Activated naive CD8-positive, alpha-beta T cell treated with anti-CD3 and anti-CD28 coated beads, Interleukin-2, amount 10 ng/mL, durations not matched to agents 7 days and 5 days (primary cell): ENCODE measurements at regions not wholly inside any gene's neighbourhood (a gene's known extent, or its start where the extent isn't known, plus 50 kb on each side); places are given as distances from the start of the nearest gene placed in this dataset.
"Not testable (repeated sequence)": the region's sequence is repeated elsewhere in the genome, so short reads cannot be mapped to it uniquely, and the experiment has no call there.

ENCODE experiments used
- ATAC-seq: fragments of 150-1000 bp; cut with Tn5 transposase; one replicate; pipeline ENCODE4 v1.10.0; 2021; ENCODE audit warnings: low read depth, moderate library complexity
- POLR2A ChIA-PET: fragments of 350-600 bp; sonication (Branson Sonifier 250); formaldehyde crosslinking; loops from one replicate; lab custom pipeline; 2021; ENCODE audit warnings: antibody characterized with exemption; lab: Charles Lee
- DNase-seq: peaks from one replicate; pipeline ENCODE4 v3.0.0; 2021
- H3K27ac Mint-ChIP-seq: one replicate; pipeline ENCODE4 v1.8.0; 2022; ENCODE audit warnings: mild to moderate bottlenecking, mixed read lengths
- H3K27me3 Mint-ChIP-seq: one replicate; pipeline ENCODE4 v1.8.0; 2022; ENCODE audit warnings: mild to moderate bottlenecking, moderate library complexity, mixed read lengths
- H3K36me3 Mint-ChIP-seq: one replicate; pipeline ENCODE4 v1.8.0; 2021; ENCODE audit warnings: mild to moderate bottlenecking, mixed read lengths
- H3K4me1 Mint-ChIP-seq: one replicate; pipeline ENCODE4 v1.8.0; 2021; ENCODE audit warnings: mixed read lengths
- H3K4me3 Mint-ChIP-seq: one replicate; pipeline ENCODE4 v1.8.0; 2022; ENCODE audit warnings: mild to moderate bottlenecking, moderate library complexity, mixed read lengths
- H3K9me3 Mint-ChIP-seq: one replicate; pipeline ENCODE4 v1.8.0; 2021; ENCODE audit warnings: mixed read lengths

DNA sequence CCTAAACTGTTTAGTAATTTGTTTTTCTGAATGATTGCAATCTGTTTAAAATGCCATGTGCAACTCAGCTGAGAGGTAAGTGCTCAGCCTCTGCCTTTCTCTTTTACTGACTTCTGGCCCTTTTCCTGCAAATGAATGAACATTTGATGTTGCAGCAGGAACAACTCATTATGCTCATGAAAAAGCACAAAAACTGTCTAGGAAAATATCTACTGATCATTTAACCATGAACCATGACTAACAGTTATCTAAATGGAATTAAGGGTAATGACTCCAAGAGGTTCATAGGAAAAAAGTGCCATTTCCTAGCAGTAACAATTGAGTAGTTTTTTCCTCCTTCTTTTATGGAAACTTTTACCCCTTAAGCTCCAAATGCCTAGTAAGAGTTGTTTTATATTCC lies 70.6 kb upstream of the ANKH start:
- POLR2A ChIA-PET, result no interaction called here
- peaks cover 1% of the 10 kb centered on the region for H3K36me3 Mint-ChIP-seq
- no peak overlapping the region for H3K27ac Mint-ChIP-seq

DNA sequence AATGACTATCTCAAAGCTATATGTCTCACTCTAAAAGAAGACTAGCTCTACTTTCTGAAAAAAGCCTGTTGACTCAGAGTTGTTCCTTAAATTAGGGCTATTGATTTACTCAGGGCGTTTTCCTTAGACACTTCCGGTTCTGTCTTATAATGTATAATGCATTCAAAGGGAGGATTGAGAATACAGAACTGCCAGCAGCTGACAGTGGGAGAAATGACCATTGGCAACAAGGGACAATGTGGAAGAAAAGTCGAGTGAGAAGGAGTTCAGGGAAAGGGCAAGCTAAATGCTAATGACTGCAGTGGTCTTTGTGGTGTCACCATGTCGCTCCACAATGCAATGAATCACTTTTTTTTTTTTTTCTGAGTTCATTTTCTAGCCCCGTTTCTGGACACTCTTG lies 65.7 kb upstream of the ANKH start:
- ATAC-seq, result no peak
- no peak for DNase-seq
- Mint-ChIP-seq H3K4me3 (no peak overlapping the region), H3K27ac (no peak overlapping the region), H3K4me1 (peaks cover 1% of the 10 kb centered on the region), H3K27me3 (peaks cover 16% of the 10 kb centered on the region), H3K9me3 (peaks cover 2% of the 10 kb centered on the region), H3K36me3 (peaks cover 1% of the 10 kb centered on the region)
- POLR2A ChIA-PET, result no interaction called here

More for the DNA sequence above, 70.6 kb upstream of the ANKH start:
- Mint-ChIP-seq H3K27me3 (peaks cover 13% of the 10 kb centered on the region), H3K9me3 (peaks cover 2% of the 10 kb centered on the region), H3K4me3 (no peak overlapping the region), H3K4me1 (peaks cover 6% of the 10 kb centered on the region)
- DNase-seq (no peak), ATAC-seq (no peak)

DNA sequence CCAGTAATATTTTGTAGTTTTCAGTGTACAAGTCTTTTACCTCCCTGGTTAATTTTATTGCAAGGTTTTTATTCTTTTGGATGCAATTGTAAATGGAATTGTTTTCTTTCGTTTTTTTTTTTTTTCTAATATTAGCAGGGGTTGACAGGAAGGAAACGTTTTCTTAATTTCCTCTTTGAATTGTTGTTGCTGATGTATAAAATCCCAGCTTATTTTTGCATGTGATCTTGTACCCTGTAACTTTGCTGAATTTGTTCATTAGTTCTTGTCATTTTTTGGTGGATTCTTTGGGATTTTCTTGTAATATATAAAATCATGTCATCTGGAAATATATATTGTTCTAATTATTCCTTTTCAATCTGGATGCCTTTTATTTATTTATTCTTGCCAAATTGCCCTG lies 65.0 kb upstream of the ANKH start:
- no peak overlapping the region for H3K27ac Mint-ChIP-seq
- ATAC-seq (no peak), DNase-seq (no peak)
- peaks cover 1% of the 10 kb centered on the region for H3K4me1 Mint-ChIP-seq
- H3K36me3 Mint-ChIP-seq, result no peaks in the 10 kb centered on the region
- H3K27me3 Mint-ChIP-seq, result peaks cover 14% of the 10 kb centered on the region
- no peaks in the 10 kb centered on the region for H3K9me3 Mint-ChIP-seq
- H3K4me3 Mint-ChIP-seq, result no peak overlapping the region
- POLR2A ChIA-PET, result no interaction called here

DNA sequence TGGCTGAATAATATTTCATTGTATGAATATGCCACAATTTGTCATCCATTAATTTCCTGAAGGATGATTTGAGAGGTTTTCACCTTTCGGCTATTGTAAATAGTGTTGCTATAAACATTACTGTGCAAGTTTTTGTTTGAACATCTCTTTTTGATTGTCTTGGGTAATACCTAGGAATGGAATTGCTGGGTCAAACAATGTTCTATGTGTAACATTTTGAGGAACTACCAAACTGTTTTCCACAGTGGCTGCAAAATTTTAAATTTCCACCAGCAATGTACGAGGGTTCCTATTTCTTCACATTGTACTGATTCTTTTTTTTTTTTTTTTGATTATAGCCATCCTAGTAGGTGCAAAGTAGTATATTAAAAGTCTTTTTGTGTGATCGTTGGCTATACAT lies 63.8 kb upstream of the ANKH start:
- Mint-ChIP-seq H3K27ac (no peak overlapping the region), H3K4me1 (peaks cover 1% of the 10 kb centered on the region), H3K36me3 (no peaks in the 10 kb centered on the region), H3K27me3 (peaks cover 14% of the 10 kb centered on the region), H3K4me3 (no peak overlapping the region), H3K9me3 (no peaks in the 10 kb centered on the region)
- ATAC-seq (no peak), DNase-seq (no peak)
- POLR2A ChIA-PET, result no interaction called here

DNA sequence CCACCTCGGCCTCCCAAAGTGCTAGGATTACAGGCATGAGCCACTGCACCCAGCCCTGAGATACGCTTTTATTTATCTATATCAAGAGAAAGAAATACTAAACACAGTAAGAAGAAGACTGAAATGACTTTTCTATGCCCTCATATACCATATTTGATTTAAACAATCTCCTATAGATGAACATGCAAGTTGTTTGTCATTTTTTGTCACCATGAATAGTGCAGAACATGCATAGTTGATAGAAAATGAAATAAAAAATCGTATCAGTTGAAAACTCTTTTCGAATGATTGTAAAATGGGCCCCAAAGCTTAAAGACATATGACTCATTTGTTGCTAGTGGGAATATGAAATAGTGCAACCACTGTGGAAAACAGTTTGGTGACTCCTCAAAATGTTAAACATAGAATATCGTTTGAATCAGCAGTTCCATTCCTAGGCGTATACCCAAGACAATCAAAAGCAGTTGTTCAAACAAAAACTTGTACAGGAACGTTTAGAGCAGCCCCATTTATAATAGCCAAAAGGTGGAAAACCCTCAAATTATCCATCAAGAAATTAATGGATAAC lies 61.4 kb upstream of the ANKH start:
- no peaks in the 10 kb centered on the region for H3K9me3 Mint-ChIP-seq
- H3K36me3 Mint-ChIP-seq, result no peaks in the 10 kb centered on the region
- POLR2A ChIA-PET, result no interaction called here
- peaks cover 9% of the 10 kb centered on the region for H3K27me3 Mint-ChIP-seq
- H3K27ac Mint-ChIP-seq, result no peak overlapping the region
- no peak for DNase-seq
- H3K4me3 Mint-ChIP-seq, result no peak overlapping the region
- ATAC-seq, result no peak
- peaks cover 3% of the 10 kb centered on the region for H3K4me1 Mint-ChIP-seq

DNA sequence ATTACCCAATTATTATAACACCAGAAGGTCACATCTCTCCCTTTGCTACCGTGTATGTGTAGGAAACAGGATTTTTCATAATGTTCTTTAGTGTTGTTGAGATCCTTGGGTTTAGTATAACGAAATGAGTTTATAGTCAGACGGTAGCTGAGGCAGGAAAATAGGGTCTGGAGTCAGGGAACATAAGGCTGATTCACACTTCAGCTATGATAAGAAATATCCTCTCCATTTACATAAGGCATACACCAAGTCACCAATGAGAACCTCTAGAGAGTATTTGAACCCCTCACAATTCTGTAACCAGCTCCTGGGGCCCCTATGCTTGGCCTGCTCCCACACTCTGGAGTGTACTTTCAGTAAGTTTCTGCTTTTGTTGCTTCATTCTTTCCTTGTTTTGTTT lies 58.9 kb upstream of the ANKH start:
- POLR2A ChIA-PET, result no interaction called here

DNA sequence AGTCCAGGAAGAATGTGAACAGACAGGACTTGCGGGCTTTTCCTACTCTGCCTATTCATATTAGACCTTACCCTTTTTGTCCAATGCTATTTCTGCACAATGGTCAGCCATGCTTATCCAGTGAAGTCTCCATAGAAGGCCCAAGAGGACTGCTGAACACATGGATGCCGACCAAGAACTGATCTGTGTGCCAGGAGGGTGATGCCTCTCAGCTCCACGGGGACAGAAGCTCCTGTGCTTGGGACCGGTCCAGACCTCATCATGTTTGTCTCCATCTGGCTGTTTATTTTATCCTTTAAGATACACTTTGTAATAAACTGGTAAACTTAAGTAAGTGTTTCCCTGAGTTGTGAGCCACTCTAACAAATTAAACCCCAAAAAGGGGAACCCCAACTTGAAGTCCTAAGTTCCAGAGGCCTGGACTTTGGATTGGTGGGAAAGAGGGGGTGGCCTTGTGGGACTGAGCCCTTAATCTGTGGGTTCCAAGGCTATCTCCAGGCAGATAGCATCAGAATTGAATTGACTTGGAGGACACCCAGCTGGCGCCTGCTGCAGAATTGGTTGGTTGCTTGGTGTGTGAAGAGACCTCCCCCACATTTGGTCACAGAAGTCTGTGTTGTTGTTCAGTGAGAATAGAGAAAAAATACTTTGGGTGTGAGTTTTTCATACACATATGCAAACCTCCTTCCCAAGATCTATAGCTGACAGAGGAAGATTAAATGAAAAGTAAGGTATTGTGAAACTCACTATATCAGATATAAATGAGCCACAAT lies 57.9 kb upstream of the ANKH start:
- peaks cover 15% of the 10 kb centered on the region for H3K4me1 Mint-ChIP-seq
- no peaks in the 10 kb centered on the region for H3K36me3 Mint-ChIP-seq
- no peak overlapping the region for H3K4me3 Mint-ChIP-seq
- POLR2A ChIA-PET, result no interaction called here
- no peak for DNase-seq
- no peak overlapping the region for H3K27ac Mint-ChIP-seq
- no peak for ATAC-seq
- H3K27me3 Mint-ChIP-seq, result no peaks in the 10 kb centered on the region
- no peaks in the 10 kb centered on the region for H3K9me3 Mint-ChIP-seq

More for the DNA sequence above, 58.9 kb upstream of the ANKH start:
- Mint-ChIP-seq H3K9me3 (no peaks in the 10 kb centered on the region), H3K27me3 (no peaks in the 10 kb centered on the region), H3K36me3 (no peaks in the 10 kb centered on the region), H3K4me3 (no peak overlapping the region), H3K4me1 (peaks cover 8% of the 10 kb centered on the region), H3K27ac (no peak overlapping the region)
- DNase-seq, result no peak
- no peak for ATAC-seq

DNA sequence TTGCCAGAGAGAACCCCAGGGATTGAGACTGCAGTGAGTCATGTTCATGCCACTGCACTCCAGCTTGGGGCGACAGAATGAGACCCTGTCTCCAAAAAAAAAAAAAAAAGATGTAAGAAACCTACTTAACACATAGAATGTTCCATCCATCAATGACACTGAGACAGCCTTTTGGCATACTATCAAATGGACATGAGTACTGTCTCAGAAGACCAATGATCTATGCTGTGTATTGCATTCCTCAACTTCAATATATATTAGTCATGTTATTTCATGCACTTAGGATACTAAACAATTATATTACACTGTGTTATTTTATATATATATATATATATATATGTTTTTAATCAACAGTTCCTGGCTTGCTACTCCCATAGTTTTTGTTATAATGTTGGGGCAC lies 57.1 kb upstream of the ANKH start:
- Mint-ChIP-seq H3K36me3 (no peaks in the 10 kb centered on the region), H3K4me3 (no peak overlapping the region), H3K4me1 (peaks cover 17% of the 10 kb centered on the region), H3K9me3 (no peaks in the 10 kb centered on the region), H3K27me3 (no peaks in the 10 kb centered on the region), H3K27ac (no peak overlapping the region)
- POLR2A ChIA-PET, result no interaction called here
- DNase-seq (no peak), ATAC-seq (no peak)

DNA sequence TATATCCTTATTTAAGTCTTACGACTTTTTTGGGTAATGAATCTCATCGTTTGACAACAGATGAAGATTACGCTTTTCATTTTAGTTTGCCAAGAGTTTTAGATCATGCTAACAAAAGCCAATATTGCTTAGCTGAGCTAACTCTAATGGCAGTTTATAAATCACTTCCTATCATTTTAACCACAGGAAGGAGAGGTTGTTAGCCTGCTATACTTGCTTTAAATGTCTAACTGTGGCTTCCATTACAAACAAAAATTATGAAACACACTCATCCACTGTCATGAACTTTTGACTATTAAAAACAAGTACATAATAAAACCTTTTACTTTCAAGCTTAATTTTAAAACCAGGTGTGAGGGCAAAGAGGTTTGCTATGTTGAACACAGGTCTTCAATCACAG lies 53.7 kb upstream of the ANKH start:
- Mint-ChIP-seq H3K27me3 (peaks cover 2% of the 10 kb centered on the region), H3K27ac (peak overlapping the region; percentile 24), H3K4me1 (peaks cover 20% of the 10 kb centered on the region), H3K9me3 (no peaks in the 10 kb centered on the region), H3K36me3 (no peaks in the 10 kb centered on the region), H3K4me3 (peak overlapping the region; percentile 44)
- DNase-seq (no peak), ATAC-seq (no peak)
- POLR2A ChIA-PET, result no interaction called here

DNA sequence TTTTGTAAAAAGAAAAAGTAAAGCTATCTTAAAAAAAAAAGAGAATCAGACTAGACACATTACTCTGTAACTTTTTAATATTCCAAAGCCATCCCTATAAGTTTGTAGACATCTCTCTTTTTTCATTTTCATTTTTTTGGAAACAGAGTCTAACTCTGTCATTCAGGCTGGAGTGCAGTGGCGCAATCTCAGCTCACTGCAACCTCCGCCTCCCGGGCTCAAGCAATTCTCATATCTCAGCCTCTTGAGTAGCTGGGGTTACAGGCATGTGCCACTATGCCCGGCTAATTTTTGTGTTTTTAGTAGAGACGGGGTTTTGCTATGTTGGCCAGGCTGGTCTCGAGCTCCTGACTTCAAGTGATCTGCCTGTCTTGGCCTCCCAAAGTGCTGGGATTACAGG lies 51.4 kb upstream of the ANKH start:
- POLR2A ChIA-PET, result interaction anchor here (0.7 kb wide), 1 partner anchor 53 kb away, joined by 3 read pairs; no protein-coding TSS in a partner anchor
- not testable (repeated sequence) for H3K4me3 Mint-ChIP-seq, H3K27me3 Mint-ChIP-seq, H3K27ac Mint-ChIP-seq, ATAC-seq, H3K36me3 Mint-ChIP-seq, H3K9me3 Mint-ChIP-seq, DNase-seq
- peaks cover 19% of the 10 kb centered on the region for H3K4me1 Mint-ChIP-seq

DNA sequence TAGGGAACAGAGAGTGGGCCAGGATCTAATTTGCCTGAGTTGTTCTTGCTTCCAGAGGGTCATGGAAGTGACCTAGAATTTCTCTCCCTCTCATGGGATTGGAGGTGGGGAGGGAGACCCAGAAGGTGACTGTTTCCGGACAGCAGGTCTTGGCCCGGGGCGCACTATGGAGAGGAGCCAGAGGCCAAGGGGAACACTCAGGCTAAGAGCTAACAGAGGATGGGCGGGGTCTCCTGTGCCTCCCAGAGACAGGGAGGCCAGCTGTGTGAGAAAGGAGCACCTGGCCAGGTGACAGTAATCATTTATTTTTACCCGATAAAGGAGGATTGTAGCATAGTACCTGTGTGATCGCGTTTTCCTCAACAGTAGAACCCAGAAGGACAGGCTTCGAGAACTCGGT lies 50.9 kb upstream of the ANKH start:
- POLR2A ChIA-PET, result interaction anchor here (0.7 kb wide), 1 partner anchor 53 kb away, joined by 3 read pairs; no protein-coding TSS in a partner anchor
- DNase-seq (no peak), ATAC-seq (no peak)
- Mint-ChIP-seq H3K4me1 (peaks cover 19% of the 10 kb centered on the region), H3K36me3 (no peaks in the 10 kb centered on the region), H3K27ac (no peak overlapping the region), H3K9me3 (no peaks in the 10 kb centered on the region), H3K4me3 (no peak overlapping the region), H3K27me3 (peaks cover 5% of the 10 kb centered on the region)
